ENCODE measurements at regions not wholly inside any gene's neighbourhood (a gene's known extent, or its start where the extent isn't known, plus 50 kb on each side); places are given as distances from the start of the nearest gene placed in this dataset.

- H2BK5ac ChIP-seq (ENCODE audit: low read depth, low read length) = no peak overlapping the region
- no peak overlapping the region; the same call in 1 of the 2 replicates for H2AFZ ChIP-seq (ENCODE audit: low read length)
- DNase-seq (ENCODE audit: low read depth in 1 of 2, low spot score in 2 of 2) = no peak
- no peak overlapping the region for H2AK5ac ChIP-seq (ENCODE audit: low read depth, low read length)
- no peak overlapping the region for H2BK20ac ChIP-seq (ENCODE audit: low read length)
- no peaks in the 10 kb centered on the region for H3K23me2 ChIP-seq (ENCODE audit: low read depth, low read length)
- no peak overlapping the region for H2BK15ac ChIP-seq (ENCODE audit: low read length)
- H2BK12ac ChIP-seq (ENCODE audit: low read depth, low read length) = no peak overlapping the region
- no peak overlapping the region for H3K18ac ChIP-seq (ENCODE audit: extremely low read depth, low read length)
- no peak overlapping the region for H3K4me2 ChIP-seq (ENCODE audit: insufficient read depth in 1 of 2, low read depth in 2 of 2, low read length in 2 of 2)
- no peak overlapping the region for H4K91ac ChIP-seq (replicated peaks; ENCODE audit: insufficient read length, low read length)
- H3K4me3 ChIP-seq (ENCODE audit: extremely low read depth in 1 of 4, insufficient read depth in 2 of 4, low read depth in 3 of 4, low read length in 4 of 4) = no peak overlapping the region
- H4K20me1 ChIP-seq (replicated peaks in 1 of 2; ENCODE audit: control insufficient read depth in 1 of 2, insufficient read depth in 2 of 2, low read length in 2 of 2) = no peaks in the 10 kb centered on the region
- no peak for FAIRE-seq
- no peak overlapping the region for H4K8ac ChIP-seq (ENCODE audit: extremely low read depth, insufficient read depth, low read length)
- H3K79me1 ChIP-seq (ENCODE audit: low read depth, low read length) = no peaks in the 10 kb centered on the region
- TF ChIP-seq, protein P1, sequence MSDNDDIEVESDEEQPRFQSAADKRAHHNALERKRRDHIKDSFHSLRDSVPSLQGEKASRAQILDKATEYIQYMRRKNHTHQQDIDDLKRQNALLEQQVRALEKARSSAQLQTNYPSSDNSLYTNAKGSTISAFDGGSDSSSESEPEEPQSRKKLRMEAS (IDR thresholded peaks at IDR 0.05) = no peak
- TF ChIP-seq KDM1A (IDR thresholded peaks at IDR 0.05; ENCODE audit: borderline replicate concordance, low read length) (no peak), NANOG (IDR thresholded peaks at IDR 0.05; ENCODE audit: insufficient read depth, low read depth, low read length, poor library complexity, severe bottlenecking) (no peak), SP4 (IDR thresholded peaks at IDR 0.05; ENCODE audit: low read length) (no peak), TCF12 (IDR thresholded peaks at IDR 0.05; ENCODE audit: low read depth, low read length) (no peak), ZNF274 (IDR thresholded peaks at IDR 0.05; ENCODE audit: borderline replicate concordance, extremely low read depth, low read length) (no peak)
- TF ChIP-seq, protein P2, sequence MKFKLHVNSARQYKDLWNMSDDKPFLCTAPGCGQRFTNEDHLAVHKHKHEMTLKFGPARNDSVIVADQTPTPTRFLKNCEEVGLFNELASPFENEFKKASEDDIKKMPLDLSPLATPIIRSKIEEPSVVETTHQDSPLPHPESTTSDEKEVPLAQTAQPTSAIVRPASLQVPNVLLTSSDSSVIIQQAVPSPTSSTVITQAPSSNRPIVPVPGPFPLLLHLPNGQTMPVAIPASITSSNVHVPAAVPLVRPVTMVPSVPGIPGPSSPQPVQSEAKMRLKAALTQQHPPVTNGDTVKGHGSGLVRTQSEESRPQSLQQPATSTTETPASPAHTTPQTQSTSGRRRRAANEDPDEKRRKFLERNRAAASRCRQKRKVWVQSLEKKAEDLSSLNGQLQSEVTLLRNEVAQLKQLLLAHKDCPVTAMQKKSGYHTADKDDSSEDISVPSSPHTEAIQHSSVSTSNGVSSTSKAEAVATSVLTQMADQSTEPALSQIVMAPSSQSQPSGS (IDR thresholded peaks at IDR 0.05; ENCODE audit: low read length) = no peak
- CTCF ChIA-PET (ENCODE audit: partially characterized antibody) = interaction anchor here (0.9 to 1.8 kb wide), 5 partner anchors 11 to 65 kb away, joined by 3 to 7 read pairs (median 5); no protein-coding TSS in a partner anchor
- H3K36me3 ChIP-seq (ENCODE audit: control insufficient read depth in 2 of 4, insufficient read depth in 4 of 4, low read length in 3 of 4) = no peaks in the 10 kb centered on the region
- H3K14ac ChIP-seq (ENCODE audit: insufficient read length) = no peak overlapping the region
- peaks cover 0 to 4% (median under 1%) of the 10 kb centered on the region in 4 experiments; a peak in 2 of 7 replicates for H3K4me1 ChIP-seq (replicated peaks in 1 of 4; ENCODE audit: control insufficient read depth in 3 of 4, insufficient read depth in 4 of 4, low read length in 3 of 4)
- H3K79me2 ChIP-seq (ENCODE audit: control insufficient read depth in 1 of 2, insufficient read depth in 2 of 2, low read length in 2 of 2) = no peaks in the 10 kb centered on the region
- H3K27me3 ChIP-seq (replicated peaks in 1 of 4; ENCODE audit: control insufficient read depth in 3 of 4, extremely low read depth in 1 of 4, insufficient read depth in 3 of 4, low read length in 3 of 4) = no peaks in the 10 kb centered on the region
- H4K5ac ChIP-seq (ENCODE audit: insufficient read length, low read depth, low read length) = no peak overlapping the region
- POLR2A ChIA-PET (ENCODE audit: partially characterized antibody) = no interaction called here
- WGBS, 2 experiments (ENCODE audit: extremely low coverage in 1 of 2, insufficient coverage in 1 of 2, insufficient read length in 1 of 2, insufficient replicate concordance in 2 of 2, low coverage in 1 of 2, low lambda C conversion rate in 2 of 2, missing lambda C conversion rate in 1 of 2) = 87% methylated on average over 3 of the region's 3 CpGs; no CpG with 5 or more reads in 1 of the 2 experiments
- no peak overlapping the region for H3K56ac ChIP-seq (replicated peaks; ENCODE audit: insufficient read length, low read depth, low read length)
- H3K23ac ChIP-seq (ENCODE audit: insufficient read length) = no peak overlapping the region
- H3K9me3 ChIP-seq (ENCODE audit: insufficient read depth in 2 of 2, low read depth in 1 of 2, low read length in 1 of 2) = no peaks in the 10 kb centered on the region
- no peak overlapping the region for H2BK120ac ChIP-seq (replicated peaks; ENCODE audit: low read depth, low read length)
- H3K9ac ChIP-seq (replicated peaks in 1 of 4; ENCODE audit: extremely low read depth in 1 of 4, low read depth in 3 of 4, low read length in 3 of 4) = no peak overlapping the region
- 0 out of 2 replicates have a peak overlapping the region, but pooled peaks have one; percentile 2 for H3K27ac ChIP-seq (ENCODE audit: low read depth, low read length)
- no peak overlapping the region for H3K4ac ChIP-seq (replicated peaks; ENCODE audit: insufficient read length, low read depth, low read length)
These were observed 322.3 kb downstream of the DAD1 start for GRCh38 chr14:22266683-22267082.
